GM12864 (cell line): ENCODE measurements at regions not wholly inside any gene's neighbourhood (a gene's known extent, or its start where the extent isn't known, plus 50 kb on each side); places are given as distances from the start of the nearest gene placed in this dataset.

ENCODE experiments used
- DNase-seq: peaks from one replicate; pipeline ENCODE4 v3.0.0-alpha.2; 2011; ENCODE audit warnings: low read depth
- H3K4me3 ChIP-seq: 2 replicates; pipeline ENCODE4 v1.5.1; 2011; ENCODE audit warnings: mild to moderate bottlenecking, low read depth, low read length, control low read depth
- CTCF ChIP-seq: IDR thresholded peaks from 2 replicates; pipeline ENCODE4 v1.5.1; 2011; ENCODE audit warnings: low read depth, mild to moderate bottlenecking, moderate library complexity, low read length, control low read depth, inconsistent platforms; ENCODE audit errors: missing control alignments

- TF ChIP-seq CTCF: no peak
- no peak for DNase-seq
These were observed 172.1 kb upstream of the LRFN2 start for GRCh38 chr6:40759264-40759663.

GRCh38 chr6:40755749-40756452 is 168.7 kb upstream of the LRFN2 start:
- DNase-seq: no peak
- H3K4me3 ChIP-seq: no peak overlapping the region
- TF ChIP-seq CTCF: no peak

More at GRCh38 chr6:40759264-40759663, 172.1 kb upstream of the LRFN2 start:
- H3K4me3 ChIP-seq: no peak overlapping the region

GRCh38 chr6:40755046-40755681 is 168.0 kb upstream of the LRFN2 start:
- DNase-seq: no peak
- no peak overlapping the region for H3K4me3 ChIP-seq
- no peak for TF ChIP-seq CTCF

- TF ChIP-seq CTCF: no peak
- no peak for DNase-seq
- H3K4me3 ChIP-seq: no peak overlapping the region
These were observed 167.4 kb upstream of the LRFN2 start for GRCh38 chr6:40754461-40755045.

- TF ChIP-seq CTCF: no peak
- DNase-seq: no peak
- H3K4me3 ChIP-seq: no peak overlapping the region
These were observed 166.7 kb upstream of the LRFN2 start for GRCh38 chr6:40753675-40754448.

GRCh38 chr6:40753048-40753447 is 165.9 kb upstream of the LRFN2 start:
- no peak overlapping the region for H3K4me3 ChIP-seq
- TF ChIP-seq CTCF: no peak
- no peak for DNase-seq
